ENCODE measurements at regions not wholly inside any gene's neighbourhood (a gene's known extent, or its start where the extent isn't known, plus 50 kb on each side); places are given as distances from the start of the nearest gene placed in this dataset.
"Not testable (repeated sequence)": the region's sequence is repeated elsewhere in the genome, so short reads cannot be mapped to it uniquely, and the experiment has no call there.

- no peak for DNase-seq (ENCODE audit: low read depth in 6 of 9, low spot score in 9 of 9)
- Histone ChIP-seq H3K36me3 (ENCODE audit: control insufficient read depth in 2 of 2, insufficient read depth in 2 of 2, low read length in 1 of 2) (no peaks in the 10 kb centered on the region), H3K27ac (ENCODE audit: low read depth in 1 of 2, low read length in 1 of 2) (no peak overlapping the region), H3K27me3 (ENCODE audit: control insufficient read depth in 2 of 2, insufficient read depth in 1 of 2, low read length in 1 of 2) (no peaks in the 10 kb centered on the region), H3K9me3 (ENCODE audit: control insufficient read depth in 2 of 2, insufficient read depth in 1 of 2, low read length in 1 of 2) (no peaks in the 10 kb centered on the region), H3K4me1 (ENCODE audit: control insufficient read depth in 2 of 2, insufficient read depth in 2 of 2, low read length in 2 of 2) (no peaks in the 10 kb centered on the region), H3K4me3 (ENCODE audit: low read length in 2 of 2) (no peak overlapping the region)
- WGBS: 96% methylated on average over 16 of the region's 16 CpGs
Measured at GRCh38 chr2:236380051-236380612, 115.9 kb upstream of the ASB18 start.

- not testable (repeated sequence) for H3K27me3 ChIP-seq (ENCODE audit: control insufficient read depth in 2 of 2, insufficient read depth in 1 of 2, low read length in 1 of 2); DNase-seq (ENCODE audit: low read depth in 6 of 9, low spot score in 9 of 9); H3K4me3 ChIP-seq (ENCODE audit: low read length in 2 of 2); H3K27ac ChIP-seq (ENCODE audit: low read depth in 1 of 2, low read length in 1 of 2); H3K9me3 ChIP-seq (ENCODE audit: control insufficient read depth in 2 of 2, insufficient read depth in 1 of 2, low read length in 1 of 2); H3K4me1 ChIP-seq (ENCODE audit: control insufficient read depth in 2 of 2, insufficient read depth in 2 of 2, low read length in 2 of 2); H3K36me3 ChIP-seq (ENCODE audit: control insufficient read depth in 2 of 2, insufficient read depth in 2 of 2, low read length in 1 of 2)
- WGBS: 91% methylated on average over 6 of the region's 6 CpGs
Measured at GRCh38 chr2:236381253-236381652, 117.0 kb upstream of the ASB18 start.

- not testable (repeated sequence) for H3K27me3 ChIP-seq (ENCODE audit: control insufficient read depth in 2 of 2, insufficient read depth in 1 of 2, low read length in 1 of 2); H3K27ac ChIP-seq (ENCODE audit: low read depth in 1 of 2, low read length in 1 of 2); H3K4me3 ChIP-seq (ENCODE audit: low read length in 2 of 2); H3K36me3 ChIP-seq (ENCODE audit: control insufficient read depth in 2 of 2, insufficient read depth in 2 of 2, low read length in 1 of 2); H3K9me3 ChIP-seq (ENCODE audit: control insufficient read depth in 2 of 2, insufficient read depth in 1 of 2, low read length in 1 of 2); DNase-seq (ENCODE audit: low read depth in 6 of 9, low spot score in 9 of 9); H3K4me1 ChIP-seq (ENCODE audit: control insufficient read depth in 2 of 2, insufficient read depth in 2 of 2, low read length in 2 of 2)
- WGBS: 95% methylated on average over 30 of the region's 30 CpGs
Measured at GRCh38 chr2:236389284-236390216, 125.3 kb upstream of the ASB18 start.

GRCh38 chr2:236393101-236393500 is 128.9 kb upstream of the ASB18 start:
- no peaks in the 10 kb centered on the region for H3K4me1 ChIP-seq (ENCODE audit: control insufficient read depth in 2 of 2, insufficient read depth in 2 of 2, low read length in 2 of 2)
- no peak overlapping the region for H3K27ac ChIP-seq (ENCODE audit: low read depth in 1 of 2, low read length in 1 of 2)
- H3K9me3 ChIP-seq (ENCODE audit: control insufficient read depth in 2 of 2, insufficient read depth in 1 of 2, low read length in 1 of 2): no peaks in the 10 kb centered on the region
- no peak overlapping the region for H3K4me3 ChIP-seq (ENCODE audit: low read length in 2 of 2)
- WGBS: 92% methylated on average over 3 of the region's 3 CpGs
- DNase-seq (ENCODE audit: low read depth in 6 of 9, low spot score in 9 of 9): no peak
- H3K27me3 ChIP-seq (ENCODE audit: control insufficient read depth in 2 of 2, insufficient read depth in 1 of 2, low read length in 1 of 2): peaks cover 0 to 2% of the 10 kb centered on the region in 2 donors
- no peaks in the 10 kb centered on the region for H3K36me3 ChIP-seq (ENCODE audit: control insufficient read depth in 2 of 2, insufficient read depth in 2 of 2, low read length in 1 of 2)

GRCh38 chr2:236393581-236393980 is 129.4 kb upstream of the ASB18 start:
- WGBS: 93% methylated on average over 3 of the region's 3 CpGs
- peaks cover 0 to 2% of the 10 kb centered on the region in 2 donors for H3K27me3 ChIP-seq (ENCODE audit: control insufficient read depth in 2 of 2, insufficient read depth in 1 of 2, low read length in 1 of 2)
- H3K4me1 ChIP-seq (ENCODE audit: control insufficient read depth in 2 of 2, insufficient read depth in 2 of 2, low read length in 2 of 2): no peaks in the 10 kb centered on the region
- no peak for DNase-seq (ENCODE audit: low read depth in 6 of 9, low spot score in 9 of 9)
- H3K9me3 ChIP-seq (ENCODE audit: control insufficient read depth in 2 of 2, insufficient read depth in 1 of 2, low read length in 1 of 2): no peaks in the 10 kb centered on the region
- H3K36me3 ChIP-seq (ENCODE audit: control insufficient read depth in 2 of 2, insufficient read depth in 2 of 2, low read length in 1 of 2): no peaks in the 10 kb centered on the region
- H3K27ac ChIP-seq (ENCODE audit: low read depth in 1 of 2, low read length in 1 of 2): no peak overlapping the region
- H3K4me3 ChIP-seq (ENCODE audit: low read length in 2 of 2): no peak overlapping the region

GRCh38 chr2:236394571-236394970 is 130.4 kb upstream of the ASB18 start:
- Histone ChIP-seq H3K4me3 (ENCODE audit: low read length in 2 of 2) (no peak overlapping the region), H3K27me3 (ENCODE audit: control insufficient read depth in 2 of 2, insufficient read depth in 1 of 2, low read length in 1 of 2) (peaks cover 0 to 2% of the 10 kb centered on the region in 2 donors), H3K4me1 (ENCODE audit: control insufficient read depth in 2 of 2, insufficient read depth in 2 of 2, low read length in 2 of 2) (no peaks in the 10 kb centered on the region), H3K9me3 (ENCODE audit: control insufficient read depth in 2 of 2, insufficient read depth in 1 of 2, low read length in 1 of 2) (no peaks in the 10 kb centered on the region), H3K27ac (ENCODE audit: low read depth in 1 of 2, low read length in 1 of 2) (no peak overlapping the region), H3K36me3 (ENCODE audit: control insufficient read depth in 2 of 2, insufficient read depth in 2 of 2, low read length in 1 of 2) (no peaks in the 10 kb centered on the region)
- DNase-seq (ENCODE audit: low read depth in 6 of 9, low spot score in 9 of 9): no peak
- WGBS: 92% methylated on average over 9 of the region's 9 CpGs

GRCh38 chr2:236395067-236395466 is 130.9 kb upstream of the ASB18 start:
- 96% methylated on average over 7 of the region's 7 CpGs for WGBS
- Histone ChIP-seq H3K27me3 (ENCODE audit: control insufficient read depth in 2 of 2, insufficient read depth in 1 of 2, low read length in 1 of 2) (peaks cover 0 to 2% of the 10 kb centered on the region in 2 donors), H3K36me3 (ENCODE audit: control insufficient read depth in 2 of 2, insufficient read depth in 2 of 2, low read length in 1 of 2) (no peaks in the 10 kb centered on the region), H3K4me3 (ENCODE audit: low read length in 2 of 2) (no peak overlapping the region), H3K9me3 (ENCODE audit: control insufficient read depth in 2 of 2, insufficient read depth in 1 of 2, low read length in 1 of 2) (no peaks in the 10 kb centered on the region), H3K27ac (ENCODE audit: low read depth in 1 of 2, low read length in 1 of 2) (no peak overlapping the region), H3K4me1 (ENCODE audit: control insufficient read depth in 2 of 2, insufficient read depth in 2 of 2, low read length in 2 of 2) (no peaks in the 10 kb centered on the region)
- no peak for DNase-seq (ENCODE audit: low read depth in 6 of 9, low spot score in 9 of 9)

GRCh38 chr2:236396818-236397350 is 132.7 kb upstream of the ASB18 start:
- Histone ChIP-seq H3K27ac (ENCODE audit: low read depth in 1 of 2, low read length in 1 of 2) (no peak overlapping the region), H3K4me1 (ENCODE audit: control insufficient read depth in 2 of 2, insufficient read depth in 2 of 2, low read length in 2 of 2) (no peaks in the 10 kb centered on the region), H3K4me3 (ENCODE audit: low read length in 2 of 2) (no peak overlapping the region), H3K36me3 (ENCODE audit: control insufficient read depth in 2 of 2, insufficient read depth in 2 of 2, low read length in 1 of 2) (no peaks in the 10 kb centered on the region), H3K9me3 (ENCODE audit: control insufficient read depth in 2 of 2, insufficient read depth in 1 of 2, low read length in 1 of 2) (no peaks in the 10 kb centered on the region), H3K27me3 (ENCODE audit: control insufficient read depth in 2 of 2, insufficient read depth in 1 of 2, low read length in 1 of 2) (peaks cover 0 to 2% of the 10 kb centered on the region in 2 donors)
- 92% methylated on average over 13 of the region's 13 CpGs for WGBS
- DNase-seq (ENCODE audit: low read depth in 6 of 9, low spot score in 9 of 9): no peak

GRCh38 chr2:236397681-236398080 is 133.5 kb upstream of the ASB18 start:
- no peaks in the 10 kb centered on the region for H3K9me3 ChIP-seq (ENCODE audit: control insufficient read depth in 2 of 2, insufficient read depth in 1 of 2, low read length in 1 of 2)
- no peak overlapping the region for H3K4me3 ChIP-seq (ENCODE audit: low read length in 2 of 2)
- H3K36me3 ChIP-seq (ENCODE audit: control insufficient read depth in 2 of 2, insufficient read depth in 2 of 2, low read length in 1 of 2): no peaks in the 10 kb centered on the region
- H3K27ac ChIP-seq (ENCODE audit: low read depth in 1 of 2, low read length in 1 of 2): no peak overlapping the region
- H3K27me3 ChIP-seq (ENCODE audit: control insufficient read depth in 2 of 2, insufficient read depth in 1 of 2, low read length in 1 of 2): peaks cover 0 to 2% of the 10 kb centered on the region in 2 donors
- no peaks in the 10 kb centered on the region for H3K4me1 ChIP-seq (ENCODE audit: control insufficient read depth in 2 of 2, insufficient read depth in 2 of 2, low read length in 2 of 2)
- WGBS: 95% methylated on average over 4 of the region's 4 CpGs
- no peak for DNase-seq (ENCODE audit: low read depth in 6 of 9, low spot score in 9 of 9)
